HEK293 (cell line): ENCODE measurements at regions not wholly inside any gene's neighbourhood (a gene's known extent, or its start where the extent isn't known, plus 50 kb on each side); places are given as distances from the start of the nearest gene placed in this dataset.

Source experiments
- CTCF ChIA-PET: fragments of 350-600 bp; formaldehyde crosslinking; extraction: SDS; loops from one replicate; lab custom pipeline; 2021; ENCODE audit warnings: antibody characterized with exemption; lab: Yijun Ruan, JAX
- POLR2A ChIA-PET: fragments of 300-600 bp; formaldehyde crosslinking; extraction: SDS; loops from one replicate; lab custom pipeline; 2020; ENCODE audit warnings: antibody characterized with exemption, inconsistent platforms; lab: Yijun Ruan, JAX
- H3K27ac ChIP-seq: fragments of 200-500 bp; sonication (Bioruptor generic); 2 replicates; pipeline ENCODE4 v1.5.1; 2014; ENCODE audit warnings: low read depth, low read length, control low read depth, inconsistent platforms; ENCODE audit errors: extremely low read depth
- H3K36me3 ChIP-seq, 2 experiments: fragments of 200-500 bp in 1 of 2; sonication (Bioruptor generic) in 1 of 2; 1 replicate in 1 of 2; 2 replicates in 1 of 2; pipeline ENCODE4 v1.5.1; 2014 to 2017; ENCODE audit warnings: inconsistent platforms in 2 of 2, low read length in 2 of 2; ENCODE audit not compliant: control insufficient read depth in 2 of 2, insufficient read depth in 1 of 2
- H3K4me1 ChIP-seq: fragments of 200-500 bp; sonication (Bioruptor generic); 2 replicates; pipeline ENCODE4 v1.5.1; 2014; ENCODE audit warnings: mild to moderate bottlenecking, low read length, inconsistent platforms; ENCODE audit not compliant: control insufficient read depth, insufficient read depth
- H3K4me3 ChIP-seq: 2 replicates; pipeline ENCODE4 v1.5.1; 2011; ENCODE audit warnings: low read depth, mild to moderate bottlenecking, control low read depth, low read length, moderate library complexity
- H3K9me3 ChIP-seq: fragments of 200-500 bp; sonication (Bioruptor generic); 2 replicates; pipeline ENCODE4 v1.5.1; 2014; ENCODE audit warnings: low read depth, low read length, inconsistent platforms; ENCODE audit not compliant: control insufficient read depth, insufficient read depth
- BCL11B ChIP-seq: fragments of 450-650 bp; formaldehyde crosslinking; IDR thresholded peaks from 2 replicates; pipeline ENCODE4 v1.5.1; 2016; ENCODE audit warnings: low read depth, missing biosample characterization, missing genetic modification characterization
- HOXC10 ChIP-seq: sonication (generic); formaldehyde crosslinking; IDR thresholded peaks from 2 replicates; pipeline ENCODE4 v1.8.1; 2023; ENCODE audit warnings: mild to moderate bottlenecking, missing genetic modification reagents
- KLF9 ChIP-seq: fragments of 450-650 bp; formaldehyde crosslinking; IDR thresholded peaks from 2 replicates; pipeline ENCODE4 v1.5.1; 2016; ENCODE audit warnings: missing biosample characterization, missing genetic modification characterization, low read depth
- RBAK ChIP-seq: fragments of 450-650 bp; formaldehyde crosslinking; IDR thresholded peaks from 2 replicates; pipeline ENCODE4 v1.5.1; 2016; ENCODE audit warnings: missing biosample characterization, missing genetic modification characterization
- ZBTB6 ChIP-seq: fragments of 450-650 bp; formaldehyde crosslinking; IDR thresholded peaks from 2 replicates; pipeline ENCODE4 v1.5.1; 2017; ENCODE audit warnings: missing biosample characterization, missing genetic modification characterization
- ZNF324 ChIP-seq: fragments of 450-650 bp; formaldehyde crosslinking; IDR thresholded peaks from 2 replicates; pipeline ENCODE4 v1.5.1; 2016; ENCODE audit warnings: missing biosample characterization, missing genetic modification characterization
- ZNF521 ChIP-seq: fragments of 450-650 bp; formaldehyde crosslinking; IDR thresholded peaks from 2 replicates; pipeline ENCODE4 v1.5.1; 2017; ENCODE audit warnings: missing biosample characterization, mild to moderate bottlenecking, missing genetic modification characterization
- ZNF624 ChIP-seq: fragments of 450-650 bp; formaldehyde crosslinking; IDR thresholded peaks from 2 replicates; pipeline ENCODE4 v1.5.1; 2017; ENCODE audit warnings: missing biosample characterization, missing genetic modification characterization
- ZNF660 ChIP-seq: fragments of 450-650 bp; IDR thresholded peaks from 2 replicates; pipeline ENCODE4 v1.5.1; 2018; ENCODE audit warnings: missing biosample characterization, mild to moderate bottlenecking, missing genetic modification characterization
- ZNF664 ChIP-seq: fragments of 450-650 bp; formaldehyde crosslinking; IDR thresholded peaks from 2 replicates; pipeline ENCODE4 v1.5.1; 2016; ENCODE audit warnings: missing biosample characterization, missing genetic modification characterization
- ZNF670 ChIP-seq: fragments of 450-650 bp; formaldehyde crosslinking; IDR thresholded peaks from 2 replicates; pipeline ENCODE4 v1.5.1; 2016; ENCODE audit warnings: missing biosample characterization, missing genetic modification characterization, low read depth
- ZNF692 ChIP-seq: fragments of 450-650 bp; formaldehyde crosslinking; IDR thresholded peaks from 2 replicates; pipeline ENCODE4 v1.5.1; 2016; ENCODE audit warnings: missing biosample characterization, missing genetic modification characterization
- ZNF701 ChIP-seq: fragments of 450-650 bp; formaldehyde crosslinking; IDR thresholded peaks from 2 replicates; pipeline ENCODE4 v1.5.1; 2016; ENCODE audit warnings: missing biosample characterization, missing genetic modification characterization
- ZNF76 ChIP-seq: fragments of 450-650 bp; formaldehyde crosslinking; IDR thresholded peaks from 2 replicates; pipeline ENCODE4; 2016; ENCODE audit warnings: low read depth, missing biosample characterization, missing genetic modification characterization, borderline replicate concordance
- TF ChIP-seq, protein P1 (sequence below): fragments of 450-650 bp; formaldehyde crosslinking; IDR thresholded peaks from 2 replicates; pipeline ENCODE4 v1.5.1; 2016; ENCODE audit warnings: missing biosample characterization, missing genetic modification characterization
- TF ChIP-seq, protein P2 (sequence below): fragments of 450-650 bp; formaldehyde crosslinking; IDR thresholded peaks from 2 replicates; pipeline ENCODE4 v1.5.1; 2017; ENCODE audit warnings: missing biosample characterization, missing genetic modification characterization
- TF ChIP-seq, protein P3 (sequence below): fragments of 450-650 bp; formaldehyde crosslinking; IDR thresholded peaks from 2 replicates; pipeline ENCODE4 v1.5.1; 2016; ENCODE audit warnings: missing biosample characterization, missing genetic modification characterization, borderline replicate concordance
- TF ChIP-seq, protein P4 (sequence below): fragments of 450-650 bp; formaldehyde crosslinking; IDR thresholded peaks from 2 replicates; pipeline ENCODE4 v1.5.1; 2016; ENCODE audit warnings: missing biosample characterization, missing genetic modification characterization

- ChIA-PET CTCF (no interaction called here), POLR2A (no interaction called here)
- Histone ChIP-seq H3K4me1 (no peaks in the 10 kb centered on the region), H3K27ac (no peak overlapping the region), H3K9me3 (no peaks in the 10 kb centered on the region), H3K4me3 (no peak overlapping the region), H3K36me3 (no peaks in the 10 kb centered on the region)
- TF ChIP-seq ZNF660 (tag by site-specific recombination) (no peak), ZBTB6 (tag by site-specific recombination) (no peak), KLF9 (tag by site-specific recombination) (no peak), ZNF701 (tag by site-specific recombination) (no peak), BCL11B (tag by site-specific recombination) (no peak), ZNF664 (no peak), HOXC10 (no peak), ZNF521 (tag by site-specific recombination) (no peak), ZNF692 (tag by site-specific recombination) (no peak)
- TF ChIP-seq, protein P1, sequence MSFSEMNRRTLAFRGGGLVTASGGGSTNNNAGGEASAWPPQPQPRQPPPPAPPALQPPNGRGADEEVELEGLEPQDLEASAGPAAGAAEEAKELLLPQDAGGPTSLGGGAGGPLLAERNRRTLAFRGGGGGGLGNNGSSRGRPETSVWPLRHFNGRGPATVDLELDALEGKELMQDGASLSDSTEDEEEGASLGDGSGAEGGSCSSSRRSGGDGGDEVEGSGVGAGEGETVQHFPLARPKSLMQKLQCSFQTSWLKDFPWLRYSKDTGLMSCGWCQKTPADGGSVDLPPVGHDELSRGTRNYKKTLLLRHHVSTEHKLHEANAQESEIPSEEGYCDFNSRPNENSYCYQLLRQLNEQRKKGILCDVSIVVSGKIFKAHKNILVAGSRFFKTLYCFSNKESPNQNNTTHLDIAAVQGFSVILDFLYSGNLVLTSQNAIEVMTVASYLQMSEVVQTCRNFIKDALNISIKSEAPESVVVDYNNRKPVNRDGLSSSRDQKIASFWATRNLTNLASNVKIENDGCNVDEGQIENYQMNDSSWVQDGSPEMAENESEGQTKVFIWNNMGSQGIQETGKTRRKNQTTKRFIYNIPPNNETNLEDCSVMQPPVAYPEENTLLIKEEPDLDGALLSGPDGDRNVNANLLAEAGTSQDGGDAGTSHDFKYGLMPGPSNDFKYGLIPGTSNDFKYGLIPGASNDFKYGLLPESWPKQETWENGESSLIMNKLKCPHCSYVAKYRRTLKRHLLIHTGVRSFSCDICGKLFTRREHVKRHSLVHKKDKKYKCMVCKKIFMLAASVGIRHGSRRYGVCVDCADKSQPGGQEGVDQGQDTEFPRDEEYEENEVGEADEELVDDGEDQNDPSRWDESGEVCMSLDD (tag by site-specific recombination), result no peak
These were observed 176.8 kb downstream of the VEGFA start for GRCh38 chr6:43946641-43947363.

- POLR2A ChIA-PET, result no interaction called here
- Histone ChIP-seq H3K4me1 (no peaks in the 10 kb centered on the region), H3K9me3 (no peaks in the 10 kb centered on the region), H3K4me3 (no peak overlapping the region), H3K27ac (no peak overlapping the region), H3K36me3 (no peaks in the 10 kb centered on the region)
- CTCF ChIA-PET, result interaction anchor here (1.0 kb wide), 1 partner anchor 9 kb away, joined by 3 read pairs; no protein-coding TSS in a partner anchor
- TF ChIP-seq, protein P2, sequence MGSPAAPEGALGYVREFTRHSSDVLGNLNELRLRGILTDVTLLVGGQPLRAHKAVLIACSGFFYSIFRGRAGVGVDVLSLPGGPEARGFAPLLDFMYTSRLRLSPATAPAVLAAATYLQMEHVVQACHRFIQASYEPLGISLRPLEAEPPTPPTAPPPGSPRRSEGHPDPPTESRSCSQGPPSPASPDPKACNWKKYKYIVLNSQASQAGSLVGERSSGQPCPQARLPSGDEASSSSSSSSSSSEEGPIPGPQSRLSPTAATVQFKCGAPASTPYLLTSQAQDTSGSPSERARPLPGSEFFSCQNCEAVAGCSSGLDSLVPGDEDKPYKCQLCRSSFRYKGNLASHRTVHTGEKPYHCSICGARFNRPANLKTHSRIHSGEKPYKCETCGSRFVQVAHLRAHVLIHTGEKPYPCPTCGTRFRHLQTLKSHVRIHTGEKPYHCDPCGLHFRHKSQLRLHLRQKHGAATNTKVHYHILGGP (tag by site-specific recombination), result no peak
- no peak for TF ChIP-seq ZNF670
- no peak for TF ChIP-seq ZNF624 (tag by site-specific recombination)
- TF ChIP-seq, protein P3, sequence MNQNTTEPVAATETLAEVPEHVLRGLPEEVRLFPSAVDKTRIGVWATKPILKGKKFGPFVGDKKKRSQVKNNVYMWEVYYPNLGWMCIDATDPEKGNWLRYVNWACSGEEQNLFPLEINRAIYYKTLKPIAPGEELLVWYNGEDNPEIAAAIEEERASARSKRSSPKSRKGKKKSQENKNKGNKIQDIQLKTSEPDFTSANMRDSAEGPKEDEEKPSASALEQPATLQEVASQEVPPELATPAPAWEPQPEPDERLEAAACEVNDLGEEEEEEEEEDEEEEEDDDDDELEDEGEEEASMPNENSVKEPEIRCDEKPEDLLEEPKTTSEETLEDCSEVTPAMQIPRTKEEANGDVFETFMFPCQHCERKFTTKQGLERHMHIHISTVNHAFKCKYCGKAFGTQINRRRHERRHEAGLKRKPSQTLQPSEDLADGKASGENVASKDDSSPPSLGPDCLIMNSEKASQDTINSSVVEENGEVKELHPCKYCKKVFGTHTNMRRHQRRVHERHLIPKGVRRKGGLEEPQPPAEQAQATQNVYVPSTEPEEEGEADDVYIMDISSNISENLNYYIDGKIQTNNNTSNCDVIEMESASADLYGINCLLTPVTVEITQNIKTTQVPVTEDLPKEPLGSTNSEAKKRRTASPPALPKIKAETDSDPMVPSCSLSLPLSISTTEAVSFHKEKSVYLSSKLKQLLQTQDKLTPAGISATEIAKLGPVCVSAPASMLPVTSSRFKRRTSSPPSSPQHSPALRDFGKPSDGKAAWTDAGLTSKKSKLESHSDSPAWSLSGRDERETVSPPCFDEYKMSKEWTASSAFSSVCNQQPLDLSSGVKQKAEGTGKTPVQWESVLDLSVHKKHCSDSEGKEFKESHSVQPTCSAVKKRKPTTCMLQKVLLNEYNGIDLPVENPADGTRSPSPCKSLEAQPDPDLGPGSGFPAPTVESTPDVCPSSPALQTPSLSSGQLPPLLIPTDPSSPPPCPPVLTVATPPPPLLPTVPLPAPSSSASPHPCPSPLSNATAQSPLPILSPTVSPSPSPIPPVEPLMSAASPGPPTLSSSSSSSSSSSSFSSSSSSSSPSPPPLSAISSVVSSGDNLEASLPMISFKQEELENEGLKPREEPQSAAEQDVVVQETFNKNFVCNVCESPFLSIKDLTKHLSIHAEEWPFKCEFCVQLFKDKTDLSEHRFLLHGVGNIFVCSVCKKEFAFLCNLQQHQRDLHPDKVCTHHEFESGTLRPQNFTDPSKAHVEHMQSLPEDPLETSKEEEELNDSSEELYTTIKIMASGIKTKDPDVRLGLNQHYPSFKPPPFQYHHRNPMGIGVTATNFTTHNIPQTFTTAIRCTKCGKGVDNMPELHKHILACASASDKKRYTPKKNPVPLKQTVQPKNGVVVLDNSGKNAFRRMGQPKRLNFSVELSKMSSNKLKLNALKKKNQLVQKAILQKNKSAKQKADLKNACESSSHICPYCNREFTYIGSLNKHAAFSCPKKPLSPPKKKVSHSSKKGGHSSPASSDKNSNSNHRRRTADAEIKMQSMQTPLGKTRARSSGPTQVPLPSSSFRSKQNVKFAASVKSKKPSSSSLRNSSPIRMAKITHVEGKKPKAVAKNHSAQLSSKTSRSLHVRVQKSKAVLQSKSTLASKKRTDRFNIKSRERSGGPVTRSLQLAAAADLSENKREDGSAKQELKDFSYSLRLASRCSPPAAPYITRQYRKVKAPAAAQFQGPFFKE (tag by site-specific recombination), result no peak
- no peak for TF ChIP-seq ZNF76 (tag by site-specific recombination)
- TF ChIP-seq, protein P4, sequence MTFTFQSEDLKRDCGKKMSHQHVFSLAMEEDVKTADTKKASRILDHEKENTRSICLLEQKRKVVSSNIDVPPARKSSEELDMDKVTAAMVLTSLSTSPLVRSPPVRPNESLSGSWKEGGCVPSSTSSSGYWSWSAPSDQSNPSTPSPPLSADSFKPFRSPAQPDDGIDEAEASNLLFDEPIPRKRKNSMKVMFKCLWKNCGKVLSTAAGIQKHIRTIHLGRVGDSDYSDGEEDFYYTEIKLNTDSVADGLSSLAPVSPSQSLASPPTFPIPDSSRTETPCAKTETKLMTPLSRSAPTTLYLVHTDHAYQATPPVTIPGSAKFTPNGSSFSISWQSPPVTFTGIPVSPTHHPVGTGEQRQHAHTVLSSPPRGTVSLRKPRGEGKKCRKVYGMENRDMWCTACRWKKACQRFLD (tag by site-specific recombination), result no peak
- TF ChIP-seq ZNF324 (tag by site-specific recombination), result no peak
- TF ChIP-seq RBAK (tag by site-specific recombination), result no peak
These were observed 175.7 kb downstream of the VEGFA start for GRCh38 chr6:43945768-43946080.
